HepG2 (cell line): ENCODE measurements at regions not wholly inside any gene's neighbourhood (a gene's known extent, or its start where the extent isn't known, plus 50 kb on each side); places are given as distances from the start of the nearest gene placed in this dataset.

ENCODE experiments used
- ATAC-seq: fragments of 200-7000 bp; cut with Tn5 transposase; 3 replicates; pipeline ENCODE4 v1.9.1; 2020; ENCODE audit warnings: mild to moderate bottlenecking, moderate library complexity
- BruUV-seq: library from RNA; stranded (reverse); fragments of 400-500 nt; replicated peaks from 2 replicates; lab custom pipeline; 2021; lab: Mats Ljungman, UMichigan
- CTCF ChIA-PET: fragments of 300-600 bp; formaldehyde crosslinking; extraction: SDS; loops from one replicate; lab custom pipeline; 2021; ENCODE audit warnings: low total read pairs, inconsistent platforms, low intra/inter-chr PET ratio; lab: Yijun Ruan, JAX
- POLR2A ChIA-PET: fragments of 350-600 bp; sonication (Branson Sonifier 250); formaldehyde crosslinking; loops from one replicate; lab custom pipeline; 2020; ENCODE audit warnings: antibody characterized with exemption, inconsistent platforms; lab: Yijun Ruan, JAX
- DNase-seq: peaks from one replicate; pipeline ENCODE4 v3.0.0-alpha.2; 2015; ENCODE audit warnings: low spot score
- FAIRE-seq: peaks from 3 replicates; lab custom pipeline; 2011; peaks lifted over from hg19 to GRCh38; lab: Jason Lieb, UNC
- H2AFZ ChIP-seq: one replicate; pipeline ENCODE4 v1.6.1; 2011; ENCODE audit warnings: low read length, inconsistent platforms
- H3K27ac ChIP-seq: fragments of 300-600 bp; 3 replicates; pipeline ENCODE4 v1.8.0; 2011; ENCODE audit warnings: mixed run types, mild to moderate bottlenecking, mixed read lengths, low read length, inconsistent platforms; ENCODE audit not compliant: insufficient read depth; ENCODE audit errors: extremely low read length
- H3K27me3 ChIP-seq, 2 experiments: fragments of 200-600 bp in 1 of 2; 2 replicates in 1 of 2; 3 replicates in 1 of 2; pipeline versions ENCODE4 v1.6.0 to v1.8.0; 2011; ENCODE audit warnings: low read length in 2 of 2, mild to moderate bottlenecking in 2 of 2, moderate library complexity in 2 of 2, inconsistent platforms in 1 of 2; ENCODE audit not compliant: insufficient read depth in 2 of 2, control insufficient read depth in 1 of 2
- H3K36me3 ChIP-seq, 2 experiments: fragments of 200-600 bp in 1 of 2; replicated peaks in 1 of 2; 2 replicates in 1 of 2; 3 replicates in 1 of 2; pipeline versions ENCODE4 v1.5.1 to v1.8.0; 2011; ENCODE audit warnings: low read length in 2 of 2, inconsistent platforms in 1 of 2; ENCODE audit not compliant: insufficient read depth in 2 of 2, control insufficient read depth in 1 of 2
- H3K4me1 ChIP-seq: 2 replicates; pipeline ENCODE4 v1.5.1; 2012; ENCODE audit warnings: low read length, inconsistent platforms; ENCODE audit not compliant: insufficient read depth
- H3K4me2 ChIP-seq: 2 replicates; pipeline ENCODE4 v1.6.0; 2011; ENCODE audit warnings: low read depth, low read length, inconsistent platforms
- H3K4me3 ChIP-seq, 3 experiments: fragments of 200-600 bp in 1 of 3; sonication (generic), shearing (Covaris generic) in 1 of 3; replicated peaks in 1 of 3; 2 replicates each; pipeline ENCODE4 v1.5.1; 2011 to 2016; ENCODE audit warnings: low read length in 3 of 3, inconsistent platforms in 2 of 3, low read depth in 2 of 3, mild to moderate bottlenecking in 2 of 3, control low read depth in 1 of 3, mixed read lengths in 1 of 3; ENCODE audit not compliant: insufficient read depth in 1 of 3
- H3K79me2 ChIP-seq: one replicate; pipeline ENCODE4 v1.6.1; 2011; ENCODE audit warnings: low read length, inconsistent platforms; ENCODE audit not compliant: insufficient read depth
- H3K9ac ChIP-seq: 2 replicates; pipeline ENCODE4 v1.6.0; 2011; ENCODE audit warnings: mild to moderate bottlenecking, low read depth, low read length, inconsistent platforms; ENCODE audit not compliant: insufficient read depth
- H3K9me3 ChIP-seq: 2 replicates; pipeline ENCODE4 v1.5.1; 2012; ENCODE audit warnings: mild to moderate bottlenecking, low read length
- H4K20me1 ChIP-seq: 2 replicates; pipeline ENCODE4 v1.6.0; 2011; ENCODE audit warnings: inconsistent platforms, mild to moderate bottlenecking, low read length, moderate library complexity; ENCODE audit not compliant: insufficient read depth
- ETV5 ChIP-seq: IDR thresholded peaks from 2 replicates; pipeline ENCODE4 v1.6.1; 2018; ENCODE audit warnings: missing biosample characterization, missing genetic modification reagents, inconsistent platforms, borderline replicate concordance
- FOXM1 ChIP-seq: sonication (generic); formaldehyde crosslinking; IDR thresholded peaks from 2 replicates; pipeline ENCODE4 v1.5.0; 2020; ENCODE audit warnings: missing genetic modification reagents
- HMGXB3 ChIP-seq: sonication (generic); formaldehyde crosslinking; IDR thresholded peaks from 2 replicates; pipeline ENCODE4 v1.4.0; 2020; ENCODE audit warnings: missing genetic modification reagents, borderline replicate concordance
- WGBS: methylation state at CpG from one replicate; pipeline ENCODE4 v1.1.6; 2017; ENCODE audit warnings: low lambda C conversion rate; 5-methylcytosine and 5-hydroxymethylcytosine counted together
- in situ Hi-C: cut with HindIII; loops from 2 replicates; pipeline ENCODE4 v1.10.0; 2017; ENCODE audit warnings: low pct_unique_long_range_greater_than_20kb; ENCODE audit not compliant: extremely low pct_ligation_motif_present
- intact Hi-C: fragments of 100-400 bp; cut with micrococcal nuclease; formaldehyde crosslinking; loops from one replicate; pipeline ENCODE4 v1.10.0; 2022; ENCODE audit not compliant: unreplicated experiment
- TF ChIP-seq, protein P1 (sequence below): sonication (generic); formaldehyde crosslinking; IDR thresholded peaks from 2 replicates; pipeline ENCODE4 v1.4.0; 2020; ENCODE audit warnings: mild to moderate bottlenecking, missing genetic modification reagents

GRCh38 chr2:41965173-41965908 is 82.5 kb upstream of the PKDCC start:
- no peak for TF ChIP-seq ETV5 (CRISPR knock-in tag)
- TF ChIP-seq, protein P1, sequence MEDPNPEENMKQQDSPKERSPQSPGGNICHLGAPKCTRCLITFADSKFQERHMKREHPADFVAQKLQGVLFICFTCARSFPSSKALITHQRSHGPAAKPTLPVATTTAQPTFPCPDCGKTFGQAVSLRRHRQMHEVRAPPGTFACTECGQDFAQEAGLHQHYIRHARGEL (CRISPR knock-in tag): no peak
- TF ChIP-seq HMGXB3 (CRISPR knock-in tag): no peak
- no peak for TF ChIP-seq FOXM1
- FAIRE-seq: no peak
- WGBS: 64% methylated on average over 5 of the region's 5 CpGs
- CTCF ChIA-PET: no interaction called here
- H3K36me3 ChIP-seq: no peaks in the 10 kb centered on the region
- BruUV-seq: no TSS peak
- no peak overlapping the region for H3K27ac ChIP-seq
- in situ Hi-C loops: no loop called here
- H2AFZ ChIP-seq: no peak overlapping the region
- peaks cover 45% of the 10 kb centered on the region for H3K4me1 ChIP-seq
- no peaks in the 10 kb centered on the region for H3K9me3 ChIP-seq
- POLR2A ChIA-PET: no interaction called here
- no peak overlapping the region for H3K9ac ChIP-seq
- H3K27me3 ChIP-seq: peaks cover 6 to 49% of the 10 kb centered on the region in 2 experiments
- H3K4me2 ChIP-seq: peak overlapping the region; percentile 56; the same call in 1 of the 2 replicates
- H3K4me3 ChIP-seq: no peak overlapping the region
- intact Hi-C loops: no loop called here
- DNase-seq: no peak
- H4K20me1 ChIP-seq: no peaks in the 10 kb centered on the region
- no peaks in the 10 kb centered on the region for H3K79me2 ChIP-seq
- no peak for ATAC-seq
